Germinal center (tissue), 1 donor: ENCODE measurements at regions not wholly inside any gene's neighbourhood (a gene's known extent, or its start where the extent isn't known, plus 50 kb on each side); places are given as distances from the start of the nearest gene placed in this dataset.
"Not testable (repeated sequence)": the region's sequence is repeated elsewhere in the genome, so short reads cannot be mapped to it uniquely, and the experiment has no call there.

Source experiments
- DNase-seq: peaks from one replicate; pipeline ENCODE4 v3.0.0; 2012; ENCODE audit warnings: mixed read lengths, low spot score

GRCh38 chr2:2662037-2662846 lies 331.2 kb upstream of the MYT1L start:
- no peak for DNase-seq

GRCh38 chr2:2660789-2661355 lies 329.8 kb upstream of the MYT1L start:
- no peak for DNase-seq

DNA sequence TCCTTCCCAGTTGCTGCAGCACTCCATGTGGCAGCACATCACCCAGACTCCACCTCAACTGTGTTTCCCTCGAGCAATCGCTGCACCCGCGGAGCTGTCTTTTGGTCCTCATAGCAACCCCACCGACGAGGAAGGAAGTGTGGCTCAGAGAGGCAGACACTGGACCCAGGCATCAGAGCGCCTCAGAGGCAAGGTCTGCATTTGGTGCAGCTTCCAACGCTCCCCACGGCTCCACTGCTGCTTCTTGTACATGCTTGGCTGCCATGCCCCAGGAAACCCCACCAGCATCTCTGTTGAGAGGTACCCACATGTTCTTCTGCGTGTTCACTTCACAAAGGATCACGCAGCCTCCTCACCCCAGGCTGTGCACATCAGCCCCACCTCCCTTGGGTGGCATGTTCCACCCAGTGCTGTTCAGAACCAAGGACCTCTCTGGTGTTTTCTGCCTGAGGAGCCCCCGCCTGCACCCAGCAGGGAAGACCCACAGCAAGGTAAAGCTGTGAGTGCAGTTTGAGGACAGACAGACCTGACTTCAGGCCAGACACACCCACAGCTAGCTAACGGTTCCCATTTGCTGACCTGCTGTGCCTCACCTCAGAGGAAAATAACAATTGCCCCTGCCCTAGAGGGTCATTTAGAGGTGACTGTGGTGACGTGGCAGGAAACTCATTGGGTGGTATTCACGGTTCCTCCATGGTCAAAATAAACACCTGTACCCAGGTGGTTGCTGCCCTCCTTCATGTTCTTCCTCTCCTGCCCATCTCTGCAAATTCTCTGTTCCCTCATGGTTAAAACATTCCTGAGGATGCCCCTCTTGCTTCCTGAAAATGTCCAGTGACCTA lies 326.3 kb upstream of the MYT1L start:
- DNase-seq = no peak

DNA sequence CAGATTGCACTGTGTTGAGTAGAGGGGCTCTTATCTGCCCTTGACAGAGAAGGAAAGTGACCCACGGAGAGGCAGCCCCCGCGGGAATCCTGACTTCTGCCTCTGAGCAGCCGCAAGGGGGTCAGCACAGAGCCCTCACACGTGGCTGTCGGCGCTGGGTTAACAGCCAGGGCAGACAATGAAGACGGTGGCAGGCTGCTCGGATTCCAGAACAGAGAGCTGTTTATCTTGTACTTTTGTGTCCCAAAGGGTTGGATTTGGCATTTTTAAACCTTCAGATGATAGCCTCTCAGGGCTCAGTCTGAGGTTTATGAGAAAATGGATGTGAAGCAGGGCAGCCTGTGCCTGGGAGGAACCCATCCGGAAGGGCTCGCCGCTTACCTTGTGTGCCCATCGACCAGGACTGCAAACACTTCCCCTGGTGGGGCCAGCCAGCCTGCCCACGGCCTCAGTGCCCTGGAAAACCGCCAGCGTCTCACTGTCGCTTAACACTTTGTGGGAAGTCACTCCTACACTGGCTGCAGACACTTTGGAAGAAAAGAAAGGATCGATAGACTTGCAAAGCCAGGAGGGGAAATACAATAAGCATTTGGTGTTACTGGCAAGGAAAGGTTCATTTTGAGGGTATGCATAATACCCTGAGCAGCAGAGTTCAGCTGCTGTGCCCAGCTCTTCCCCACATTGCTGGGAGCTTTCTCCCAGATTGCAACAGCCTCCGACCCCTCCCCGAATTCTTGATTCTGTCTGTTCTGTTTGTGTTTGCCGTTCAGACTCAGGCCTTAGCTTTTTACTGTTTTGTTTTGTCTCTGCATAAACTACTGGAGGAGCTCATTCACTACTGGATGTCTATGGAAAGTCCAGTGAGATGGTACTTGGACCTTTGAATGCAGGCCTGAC lies 325.3 kb upstream of the MYT1L start:
- no peak for DNase-seq

DNA sequence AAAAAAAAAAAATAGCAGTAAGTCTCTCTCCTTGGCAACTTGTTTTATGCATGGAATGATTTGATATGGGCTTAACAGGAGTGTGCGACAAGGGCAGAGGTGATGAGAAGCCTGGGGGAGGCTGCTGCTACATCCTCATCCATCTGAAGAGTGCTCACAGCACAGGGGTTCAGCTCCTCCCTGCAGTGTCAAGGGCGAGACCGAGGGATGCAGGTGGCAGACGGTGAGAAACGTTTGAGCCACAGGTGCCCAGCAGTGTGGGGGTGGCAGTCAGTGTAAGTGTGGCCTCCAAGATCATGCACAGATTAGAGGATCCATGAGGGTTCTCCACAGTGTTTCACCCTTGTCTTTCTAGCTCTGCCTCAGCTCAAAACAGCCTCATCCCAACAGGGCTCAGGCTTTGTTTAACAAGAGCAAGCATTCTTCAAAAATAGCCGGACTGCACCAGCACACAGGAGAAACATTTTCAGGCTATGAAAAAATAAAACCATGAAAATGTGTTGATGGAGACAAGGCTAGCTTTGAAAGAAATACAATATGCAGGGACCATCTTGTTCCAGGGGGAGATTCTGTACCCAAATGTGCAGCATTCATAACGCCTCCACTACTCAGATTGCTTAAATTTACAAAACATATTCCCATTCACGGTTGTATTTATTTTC lies 324.5 kb upstream of the MYT1L start:
- no peak for DNase-seq

DNA sequence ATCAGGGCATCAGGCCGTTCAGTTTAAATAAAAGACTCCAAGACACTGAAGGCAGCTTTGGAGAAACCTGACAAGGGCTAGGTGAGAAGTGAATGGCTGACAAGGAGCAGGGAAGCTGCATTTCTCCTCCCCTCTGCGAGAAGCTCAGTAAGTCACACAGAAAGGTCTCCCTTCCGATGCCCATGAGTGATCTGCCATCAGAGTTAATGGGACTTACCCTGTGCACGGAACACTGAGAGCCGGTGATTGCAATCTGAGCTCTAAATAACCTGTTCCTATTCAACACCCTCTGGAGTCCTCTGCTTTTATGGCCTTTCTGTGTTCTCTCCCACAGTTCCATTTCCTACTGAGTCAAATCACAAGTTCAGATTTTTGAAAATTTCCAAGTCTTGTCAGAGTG lies 322.2 kb upstream of the MYT1L start:
- no peak for DNase-seq

GRCh38 chr2:2650608-2651375 lies 319.7 kb upstream of the MYT1L start:
- no peak for DNase-seq

DNA sequence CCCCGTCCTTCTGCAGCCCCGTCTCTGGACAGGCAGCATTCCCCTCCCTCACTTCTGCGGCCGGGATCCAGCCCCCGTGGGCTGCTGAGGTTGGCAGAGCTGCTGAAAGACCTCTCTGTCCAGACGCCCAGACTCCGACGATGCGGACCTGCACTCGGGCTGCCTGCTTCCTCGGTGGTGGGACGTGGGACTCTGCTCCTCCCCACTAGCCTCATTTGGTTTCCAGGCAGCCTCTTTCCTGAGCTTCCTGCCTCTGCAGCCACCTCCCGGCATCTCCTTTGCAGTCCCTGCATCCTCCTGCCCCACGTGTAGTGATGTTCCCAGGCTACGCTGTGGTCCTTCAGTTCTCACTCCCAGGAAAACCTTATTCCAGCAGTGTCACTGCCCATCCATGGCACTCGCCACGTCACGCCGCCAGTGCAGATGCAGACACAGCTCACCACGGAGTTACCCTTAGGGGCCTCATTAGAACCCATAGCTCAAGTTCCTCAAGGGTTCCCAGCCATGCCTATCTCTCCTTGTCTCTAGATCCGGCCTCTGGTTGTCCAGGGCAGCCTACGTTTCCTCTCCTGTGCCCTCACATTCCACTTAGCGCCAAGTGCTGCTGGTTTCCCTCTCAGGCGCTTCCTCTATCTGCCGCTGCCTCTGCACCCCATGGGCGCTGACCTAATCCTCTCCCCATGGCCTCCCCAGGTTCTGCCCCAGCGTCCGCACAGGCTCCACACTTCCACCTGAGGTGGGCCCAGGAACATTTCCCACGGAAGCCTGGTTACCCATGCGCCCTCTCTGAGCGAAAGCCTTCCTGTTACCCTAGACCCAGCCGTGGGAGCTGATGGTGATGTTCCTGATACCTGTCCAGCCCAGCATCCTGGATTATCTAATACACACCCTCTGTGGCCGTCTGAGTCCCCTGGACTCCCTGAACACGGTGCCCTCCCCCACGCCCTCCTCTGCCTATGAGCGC lies 318.3 kb upstream of the MYT1L start:
- no peak for DNase-seq

GRCh38 chr2:2648094-2648493 lies 317.0 kb upstream of the MYT1L start:
- no peak for DNase-seq

GRCh38 chr2:2647141-2647541 lies 316.1 kb upstream of the MYT1L start:
- no peak for DNase-seq

- DNase-seq = no peak
Measured at GRCh38 chr2:2646433-2647051, 315.5 kb upstream of the MYT1L start.

- DNase-seq = no peak
Measured at GRCh38 chr2:2645162-2645855, 314.2 kb upstream of the MYT1L start.

GRCh38 chr2:2644751-2645150 lies 313.7 kb upstream of the MYT1L start:
- not testable (repeated sequence) for DNase-seq

- no peak for DNase-seq
Measured at GRCh38 chr2:2644040-2644439, 313.0 kb upstream of the MYT1L start.

DNA sequence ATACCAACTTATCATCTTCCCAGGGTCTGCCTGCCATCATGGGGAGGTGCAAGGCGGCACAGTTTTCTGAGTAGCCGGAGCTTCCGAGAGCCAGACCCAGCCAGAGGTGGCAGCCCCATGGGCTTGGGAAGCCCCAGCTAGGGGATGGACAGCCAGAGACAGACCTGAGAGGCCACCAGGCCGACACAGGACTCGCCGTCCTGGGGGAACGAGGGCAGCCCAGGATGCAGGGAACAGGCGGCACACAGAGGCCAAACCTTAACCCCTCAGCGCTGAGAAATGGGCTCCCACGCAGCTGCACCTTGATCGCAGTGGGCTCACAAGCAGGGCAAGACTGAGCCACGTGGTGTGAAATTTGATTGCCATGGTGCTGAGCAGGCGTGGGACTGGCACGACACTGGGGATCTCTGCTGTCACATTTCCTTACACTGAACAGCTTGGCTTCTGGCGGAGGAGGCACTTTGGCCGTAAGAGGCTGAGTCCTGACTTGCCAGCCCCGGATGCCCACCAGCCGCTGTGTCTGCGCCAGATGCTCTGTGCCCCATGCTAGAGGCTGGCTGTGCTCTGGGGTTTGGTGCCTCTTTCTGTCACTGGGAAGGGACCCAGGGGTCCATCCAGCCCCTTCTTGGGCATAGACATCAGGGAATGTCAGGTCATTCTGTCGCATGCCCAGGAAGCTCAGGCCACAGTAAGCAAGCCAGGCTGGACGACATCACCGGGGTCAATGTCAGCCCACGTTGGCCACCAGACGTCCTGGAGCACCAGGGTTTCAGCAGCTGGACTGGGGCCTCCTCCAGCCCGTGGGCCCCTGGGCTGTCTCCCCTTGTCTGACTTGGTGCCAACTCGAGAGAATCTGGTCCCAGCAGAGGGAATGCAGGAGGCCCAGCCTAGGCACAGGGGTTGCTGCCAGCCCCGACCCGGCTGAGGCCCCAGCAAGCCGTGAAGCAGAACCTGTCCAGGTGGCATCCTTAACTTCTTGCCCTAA lies 312.1 kb upstream of the MYT1L start:
- no peak for DNase-seq

DNA sequence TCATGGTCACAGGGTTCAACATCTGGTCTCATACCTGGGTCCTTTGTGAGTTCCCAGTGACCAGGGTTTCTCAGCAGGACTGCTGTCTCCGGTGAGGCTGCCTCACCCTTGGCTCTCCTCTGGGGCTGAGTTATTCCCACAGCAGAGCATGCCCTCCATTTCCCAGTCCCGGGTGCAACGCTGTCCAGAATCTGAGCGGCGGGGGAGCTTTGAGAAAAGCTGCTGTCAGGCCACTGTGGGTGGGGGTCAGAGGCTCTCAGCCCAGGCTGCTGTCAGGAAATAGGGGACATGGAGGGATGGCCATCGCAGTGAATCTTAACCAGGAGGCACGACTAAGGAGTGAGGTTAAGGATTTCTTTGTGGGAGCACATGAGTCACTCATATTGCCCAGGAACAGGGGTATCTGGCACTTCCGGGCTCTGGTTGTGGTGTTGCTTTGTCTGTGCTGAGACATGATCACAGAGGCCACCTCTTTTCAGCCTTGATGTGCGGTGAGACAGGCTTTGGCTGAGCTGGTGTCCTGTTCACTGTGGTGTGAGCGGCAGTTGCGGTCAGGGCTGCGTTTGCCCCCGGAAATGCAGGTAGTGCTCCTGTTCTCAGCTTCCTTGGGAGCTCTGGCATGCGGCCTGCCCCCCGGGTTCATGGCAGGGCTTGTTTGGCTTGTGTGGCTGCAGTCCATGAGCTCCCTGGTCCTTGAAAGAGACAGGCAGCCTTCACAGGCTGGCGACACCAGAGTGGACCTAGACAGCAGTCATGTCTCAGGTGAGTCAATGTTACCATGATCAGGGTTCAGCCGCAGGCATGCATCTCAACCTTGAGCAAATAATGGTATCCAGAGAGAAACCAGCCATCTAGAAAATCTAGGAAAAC lies 310.7 kb upstream of the MYT1L start:
- DNase-seq = no peak
